ENCODE measurements at regions not wholly inside any gene's neighbourhood (a gene's known extent, or its start where the extent isn't known, plus 50 kb on each side); places are given as distances from the start of the nearest gene placed in this dataset.

DNA sequence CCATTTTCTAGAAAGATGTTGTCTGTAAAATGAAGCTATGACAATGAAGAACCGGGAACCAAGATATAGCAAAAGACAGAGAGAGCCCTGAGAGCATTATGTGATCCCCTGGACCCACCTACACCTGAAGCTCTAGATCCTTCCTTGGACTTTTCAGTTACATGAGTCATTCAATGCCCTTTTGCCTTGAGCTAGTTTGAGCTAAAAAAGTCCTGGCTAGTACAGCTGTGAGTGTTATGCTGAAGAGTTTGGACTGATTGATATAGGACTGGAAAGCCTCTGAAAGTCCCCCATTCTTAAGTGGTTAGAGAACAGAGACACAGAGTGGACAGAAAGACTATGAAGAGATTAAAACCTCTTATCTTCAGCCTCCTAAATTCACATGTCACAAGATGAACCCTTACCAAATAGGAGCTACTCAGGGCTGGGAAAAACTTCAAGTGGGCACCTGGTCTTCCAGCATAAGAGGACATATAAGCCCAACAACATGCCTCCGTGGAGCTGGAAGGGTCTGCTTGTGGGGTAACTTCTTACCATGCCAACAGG lies 386.8 kb upstream of the NFE2L3 start:
- ATAC-seq (ENCODE audit: low FRiP score), result no peak
- TF ChIP-seq, protein P1, sequence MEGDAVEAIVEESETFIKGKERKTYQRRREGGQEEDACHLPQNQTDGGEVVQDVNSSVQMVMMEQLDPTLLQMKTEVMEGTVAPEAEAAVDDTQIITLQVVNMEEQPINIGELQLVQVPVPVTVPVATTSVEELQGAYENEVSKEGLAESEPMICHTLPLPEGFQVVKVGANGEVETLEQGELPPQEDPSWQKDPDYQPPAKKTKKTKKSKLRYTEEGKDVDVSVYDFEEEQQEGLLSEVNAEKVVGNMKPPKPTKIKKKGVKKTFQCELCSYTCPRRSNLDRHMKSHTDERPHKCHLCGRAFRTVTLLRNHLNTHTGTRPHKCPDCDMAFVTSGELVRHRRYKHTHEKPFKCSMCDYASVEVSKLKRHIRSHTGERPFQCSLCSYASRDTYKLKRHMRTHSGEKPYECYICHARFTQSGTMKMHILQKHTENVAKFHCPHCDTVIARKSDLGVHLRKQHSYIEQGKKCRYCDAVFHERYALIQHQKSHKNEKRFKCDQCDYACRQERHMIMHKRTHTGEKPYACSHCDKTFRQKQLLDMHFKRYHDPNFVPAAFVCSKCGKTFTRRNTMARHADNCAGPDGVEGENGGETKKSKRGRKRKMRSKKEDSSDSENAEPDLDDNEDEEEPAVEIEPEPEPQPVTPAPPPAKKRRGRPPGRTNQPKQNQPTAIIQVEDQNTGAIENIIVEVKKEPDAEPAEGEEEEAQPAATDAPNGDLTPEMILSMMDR (IDR thresholded peaks at IDR 0.05), result no peak
- no peak for DNase-seq (ENCODE audit: low spot score)

DNA sequence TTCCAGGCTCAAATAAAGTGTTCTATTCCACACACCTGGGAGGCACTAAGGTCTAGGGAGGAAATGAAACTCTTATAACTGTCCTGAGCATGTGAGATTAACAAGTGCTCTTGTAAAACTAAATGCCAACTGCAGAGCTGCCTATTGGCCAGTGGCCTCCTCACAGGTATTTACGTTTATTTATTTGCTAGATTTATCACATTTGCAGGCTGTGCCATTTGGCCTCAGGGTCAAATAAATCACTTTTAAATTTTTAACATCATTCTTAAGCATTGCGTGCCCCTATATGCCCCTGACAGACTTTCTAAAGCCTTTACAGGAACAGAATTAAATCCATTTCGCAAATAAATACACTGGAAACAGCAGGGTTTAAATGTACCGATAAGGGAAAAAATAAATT lies 381.8 kb upstream of the NFE2L3 start:
- TF ChIP-seq, protein P1 (IDR thresholded peaks at IDR 0.05), result no peak
- no peak for ATAC-seq (ENCODE audit: low FRiP score)
- DNase-seq (ENCODE audit: low spot score), result no peak

GRCh38 chr7:25770670-25771069 lies 381.3 kb upstream of the NFE2L3 start:
- TF ChIP-seq, protein P1 (IDR thresholded peaks at IDR 0.05), result no peak
- ATAC-seq (ENCODE audit: low FRiP score) (peak; percentile 25), DNase-seq (ENCODE audit: low spot score) (no peak)

DNA sequence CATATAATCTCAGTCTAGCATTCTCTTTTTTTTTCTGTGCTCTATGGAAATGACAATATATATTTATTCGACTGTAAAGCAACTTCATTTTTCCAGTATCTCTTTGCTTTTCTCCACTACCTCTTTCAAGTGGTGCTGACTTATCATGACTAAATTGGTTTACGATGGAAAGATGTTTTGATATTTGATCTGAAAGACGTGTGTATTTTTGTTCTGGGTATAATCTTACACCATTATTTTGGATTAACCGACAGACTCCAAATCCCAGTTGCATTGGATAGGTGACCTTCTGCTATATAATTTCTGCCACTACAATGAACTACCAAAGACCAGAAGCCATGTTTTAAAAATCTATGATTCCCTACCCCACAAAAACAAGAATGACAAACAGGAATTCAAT lies 380.5 kb upstream of the NFE2L3 start:
- no peak for ATAC-seq (ENCODE audit: low FRiP score)
- TF ChIP-seq, protein P1 (IDR thresholded peaks at IDR 0.05), result no peak
- DNase-seq (ENCODE audit: low spot score), result no peak

DNA sequence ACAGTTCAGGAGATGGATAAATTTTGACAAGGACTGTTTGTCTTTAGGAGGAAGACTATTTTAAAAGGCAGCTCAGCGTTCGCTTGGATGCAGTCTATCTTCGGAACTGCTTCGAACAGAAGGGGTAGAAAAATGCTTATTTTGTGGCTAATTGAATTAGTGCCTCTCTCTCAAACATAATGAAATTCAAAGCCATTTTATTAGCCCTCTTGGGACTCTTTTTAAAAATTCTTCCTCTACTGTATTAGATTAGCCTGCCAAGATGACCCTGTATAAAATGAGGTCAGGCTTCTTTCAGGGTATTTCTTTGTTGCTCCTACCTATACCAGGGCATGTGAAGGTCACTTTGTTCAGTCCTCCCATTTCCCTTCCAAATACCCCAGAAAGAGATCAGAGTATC lies 379.2 kb upstream of the NFE2L3 start:
- TF ChIP-seq, protein P1 (IDR thresholded peaks at IDR 0.05), result no peak
- ATAC-seq (ENCODE audit: low FRiP score), result no peak

DNA sequence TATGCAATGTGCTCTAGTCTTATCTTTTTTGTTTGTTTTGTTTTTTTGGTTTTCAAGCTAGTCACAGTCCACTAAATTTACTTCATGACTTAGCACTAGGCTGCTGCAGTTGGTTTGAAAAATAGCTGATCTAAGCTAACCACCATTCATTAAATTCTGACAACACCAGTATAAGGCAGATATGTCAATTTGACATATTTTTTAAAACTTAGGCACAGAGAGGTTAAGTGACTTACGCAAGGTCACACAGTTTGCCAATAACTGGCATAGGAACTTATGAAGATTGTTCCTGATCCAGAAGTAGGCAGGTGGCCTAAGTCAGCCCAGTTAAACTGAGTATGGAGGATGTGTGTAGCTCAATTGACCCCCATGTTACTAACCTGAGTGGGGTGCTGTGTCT lies 377.3 kb upstream of the NFE2L3 start:
- TF ChIP-seq, protein P1 (IDR thresholded peaks at IDR 0.05), result no peak
- DNase-seq (ENCODE audit: low spot score) (no peak), ATAC-seq (ENCODE audit: low FRiP score) (no peak)

More for the DNA sequence above, 379.2 kb upstream of the NFE2L3 start:
- no peak for DNase-seq (ENCODE audit: low spot score)

DNA sequence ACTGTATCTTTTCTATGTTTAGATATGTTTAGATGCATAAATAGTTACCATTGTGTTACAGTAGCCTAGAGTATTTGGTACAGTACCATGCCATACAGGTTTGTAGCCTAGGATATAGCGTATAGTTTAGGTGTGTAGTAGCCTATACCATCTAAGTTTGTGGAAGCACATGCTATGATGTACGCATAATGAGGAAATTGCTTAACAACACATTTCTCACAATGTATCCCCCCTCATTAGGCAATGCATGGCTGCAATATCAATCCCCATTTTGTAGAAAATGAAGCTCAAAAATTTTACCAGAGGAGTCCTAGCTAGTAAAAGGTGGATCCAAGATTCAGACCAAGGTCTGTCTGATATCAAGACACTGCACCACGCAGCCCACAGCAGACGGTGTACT lies 376.4 kb upstream of the NFE2L3 start:
- ATAC-seq (ENCODE audit: low FRiP score) (no peak), DNase-seq (ENCODE audit: low spot score) (no peak)
- TF ChIP-seq, protein P1 (IDR thresholded peaks at IDR 0.05), result no peak
